ENCODE measurements at regions not wholly inside any gene's neighbourhood (a gene's known extent, or its start where the extent isn't known, plus 50 kb on each side); places are given as distances from the start of the nearest gene placed in this dataset.

GRCh38 chr15:97174886-97175540, 785.5 kb upstream of the ARRDC4 start:
- TF ChIP-seq CTCF (IDR thresholded peaks at IDR 0.05) (no peak), JUN (CRISPR knock-in tag; IDR thresholded peaks at IDR 0.05) (no peak), CBFB (CRISPR knock-in tag; IDR thresholded peaks at IDR 0.05; ENCODE audit: low read depth) (no peak)

All from WTC11 (cell line).